PFSK-1 (cell line): ENCODE measurements at regions not wholly inside any gene's neighbourhood (a gene's known extent, or its start where the extent isn't known, plus 50 kb on each side); places are given as distances from the start of the nearest gene placed in this dataset.

Source experiments
- FOXP2 ChIP-seq: optimal IDR thresholded peaks from 2 replicates; pipeline ENCODE3; 2011; ENCODE audit warnings: borderline replicate concordance, control low read depth, inconsistent platforms; ENCODE audit not compliant: insufficient read depth; ENCODE audit errors: extremely low read length, extremely low read depth
- POLR2AphosphoS5 ChIP-seq: IDR thresholded peaks from 2 replicates; pipeline ENCODE4 v1.6.1; 2012; ENCODE audit warnings: low read depth, mild to moderate bottlenecking, control low read depth, low read length, moderate library complexity
- REST ChIP-seq, 2 experiments: IDR thresholded peaks; 2 replicates each; pipeline versions ENCODE4 v1.6.1 to v1.8.0; 2011 to 2012; ENCODE audit warnings: low read depth in 2 of 2, low read length in 2 of 2, control low read depth in 1 of 2, inconsistent platforms in 1 of 2, mild to moderate bottlenecking in 1 of 2, moderate library complexity in 1 of 2; ENCODE audit not compliant: insufficient read depth in 1 of 2
- SIN3A ChIP-seq: IDR thresholded peaks from 2 replicates; pipeline ENCODE4 v1.6.1; 2012; ENCODE audit warnings: mild to moderate bottlenecking, low read length, moderate library complexity, borderline replicate concordance; ENCODE audit not compliant: insufficient read depth
- TAF1 ChIP-seq: IDR thresholded peaks from 2 replicates; pipeline ENCODE4 v1.6.1; 2012; ENCODE audit warnings: low read length, control low read depth, borderline replicate concordance; ENCODE audit not compliant: insufficient read depth

- TF ChIP-seq REST (IDR thresholded peaks at IDR 0.05; ENCODE audit: insufficient read depth in 1 of 2, low read depth in 2 of 2, low read length in 2 of 2) (no peak), POLR2AphosphoS5 (no peak)
Measured at GRCh38 chr14:100474196-100474595, 113.0 kb downstream of the BEGAIN start.

GRCh38 chr14:100475268-100475667 is 111.9 kb downstream of the BEGAIN start:
- TF ChIP-seq TAF1 (no peak), REST (IDR thresholded peaks at IDR 0.05; ENCODE audit: insufficient read depth in 1 of 2, low read depth in 2 of 2, low read length in 2 of 2) (no peak), FOXP2 (no peak), SIN3A (no peak), POLR2AphosphoS5 (no peak)

GRCh38 chr14:100476012-100476822 is 111.0 kb downstream of the BEGAIN start:
- TF ChIP-seq TAF1 (no peak), FOXP2 (no peak), POLR2AphosphoS5 (no peak), REST (IDR thresholded peaks at IDR 0.05; ENCODE audit: insufficient read depth in 1 of 2, low read depth in 2 of 2, low read length in 2 of 2) (no peak), SIN3A (no peak)

GRCh38 chr14:100484531-100485267 is 102.5 kb downstream of the BEGAIN start:
- no peak for TF ChIP-seq FOXP2
- TF ChIP-seq TAF1 = no peak
- TF ChIP-seq POLR2AphosphoS5 = no peak
- no peak for TF ChIP-seq REST (IDR thresholded peaks at IDR 0.05; ENCODE audit: insufficient read depth in 1 of 2, low read depth in 2 of 2, low read length in 2 of 2)
- TF ChIP-seq SIN3A = no peak
